ENCODE measurements at regions not wholly inside any gene's neighbourhood (a gene's known extent, or its start where the extent isn't known, plus 50 kb on each side); places are given as distances from the start of the nearest gene placed in this dataset.

DNA sequence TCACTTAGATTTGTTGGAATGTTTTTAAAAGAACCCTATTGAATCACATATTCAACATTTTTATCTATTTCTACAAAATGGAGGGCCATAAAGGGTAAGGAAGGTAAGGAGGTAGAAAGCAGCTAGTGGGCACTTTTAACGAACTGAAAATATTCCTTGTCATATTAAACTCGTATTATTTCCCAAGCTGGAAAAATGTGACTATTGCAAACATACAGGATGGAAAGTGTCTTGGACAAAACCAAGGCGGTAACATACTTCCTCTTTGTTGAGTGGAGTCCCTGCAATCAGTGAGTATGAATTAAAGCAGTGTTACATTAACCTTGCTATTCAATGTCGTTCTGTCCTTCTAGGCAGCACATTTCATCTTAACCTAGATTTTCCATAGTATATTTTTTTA lies 165.6 kb downstream of the RCN1 start:
- TF ChIP-seq, protein P1, sequence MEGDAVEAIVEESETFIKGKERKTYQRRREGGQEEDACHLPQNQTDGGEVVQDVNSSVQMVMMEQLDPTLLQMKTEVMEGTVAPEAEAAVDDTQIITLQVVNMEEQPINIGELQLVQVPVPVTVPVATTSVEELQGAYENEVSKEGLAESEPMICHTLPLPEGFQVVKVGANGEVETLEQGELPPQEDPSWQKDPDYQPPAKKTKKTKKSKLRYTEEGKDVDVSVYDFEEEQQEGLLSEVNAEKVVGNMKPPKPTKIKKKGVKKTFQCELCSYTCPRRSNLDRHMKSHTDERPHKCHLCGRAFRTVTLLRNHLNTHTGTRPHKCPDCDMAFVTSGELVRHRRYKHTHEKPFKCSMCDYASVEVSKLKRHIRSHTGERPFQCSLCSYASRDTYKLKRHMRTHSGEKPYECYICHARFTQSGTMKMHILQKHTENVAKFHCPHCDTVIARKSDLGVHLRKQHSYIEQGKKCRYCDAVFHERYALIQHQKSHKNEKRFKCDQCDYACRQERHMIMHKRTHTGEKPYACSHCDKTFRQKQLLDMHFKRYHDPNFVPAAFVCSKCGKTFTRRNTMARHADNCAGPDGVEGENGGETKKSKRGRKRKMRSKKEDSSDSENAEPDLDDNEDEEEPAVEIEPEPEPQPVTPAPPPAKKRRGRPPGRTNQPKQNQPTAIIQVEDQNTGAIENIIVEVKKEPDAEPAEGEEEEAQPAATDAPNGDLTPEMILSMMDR (IDR thresholded peaks at IDR 0.05; ENCODE audit: insufficient read depth, low read length, poor library complexity, severe bottlenecking), result no peak
- TF ChIP-seq EZH2phosphoT487 (conservative IDR thresholded peaks at IDR 0.05; ENCODE audit: low read length), result no peak
